Esophagus squamous epithelium (tissue), 4 donors: ENCODE measurements at regions not wholly inside any gene's neighbourhood (a gene's known extent, or its start where the extent isn't known, plus 50 kb on each side); places are given as distances from the start of the nearest gene placed in this dataset.

Source experiments
- CTCF ChIP-seq, 6 experiments: fragments of 450-650 bp in 4 of 6; fragments of 200-600 bp in 2 of 6; sonication (generic) in 2 of 6; IDR thresholded peaks; one replicate each; pipeline ENCODE4 v1.5.1; 2016 to 2019; ENCODE audit warnings: antibody characterized with exemption in 6 of 6, mild to moderate bottlenecking in 4 of 6, moderate library complexity in 4 of 6
- POLR2A ChIP-seq, 4 donors: fragments of 450-650 bp; IDR thresholded peaks; one replicate each; pipeline ENCODE4 v1.6.1; 2017; ENCODE audit warnings: antibody characterized with exemption in 4 of 4, mild to moderate bottlenecking in 4 of 4, moderate library complexity in 3 of 4

- TF ChIP-seq CTCF (IDR thresholded peaks at IDR 0.05) (no peak), POLR2A (IDR thresholded peaks at IDR 0.05) (no peak)
Observed at GRCh38 chr1:4500441-4500840, 154.0 kb upstream of the AJAP1 start.
